K562 (cell line): ENCODE measurements at regions not wholly inside any gene's neighbourhood (a gene's known extent, or its start where the extent isn't known, plus 50 kb on each side); places are given as distances from the start of the nearest gene placed in this dataset.

Experiments
- CBX3 ChIP-seq, 2 experiments: IDR thresholded peaks; 1 replicate in 1 of 2; 2 replicates in 1 of 2; pipeline ENCODE4 v1.6.1; 2012; ENCODE audit warnings: inconsistent platforms in 2 of 2, low read length in 2 of 2, borderline replicate concordance in 1 of 2, control low read depth in 1 of 2
- CBX5 ChIP-seq: IDR thresholded peaks from 2 replicates; pipeline ENCODE4 v1.6.1; 2014; ENCODE audit warnings: low read depth, borderline replicate concordance
- CTCF ChIP-seq, 3 experiments: IDR thresholded peaks in 2 of 3; conservative IDR thresholded peaks in 1 of 3; 2 replicates each; pipeline ENCODE4 v1.5.1; 2011 to 2012; ENCODE audit warnings: low read length in 3 of 3, mild to moderate bottlenecking in 3 of 3, control low read depth in 2 of 3, improper control_type of control experiment in 1 of 3, inconsistent platforms in 1 of 3, low read depth in 1 of 3, mixed read lengths in 1 of 3, moderate library complexity in 1 of 3; ENCODE audit not compliant: insufficient read depth in 2 of 3
- MAFF ChIP-seq: IDR thresholded peaks from 2 replicates; pipeline ENCODE4 v1.6.1; 2012; ENCODE audit warnings: low read length, improper control_type of control experiment
- MAFK ChIP-seq: IDR thresholded peaks from 2 replicates; pipeline ENCODE4 v1.6.1; 2011; ENCODE audit warnings: low read length, improper control_type of control experiment
- SIN3A ChIP-seq, 2 experiments: fragments of 150-350 bp in 1 of 2; IDR thresholded peaks; 2 replicates each; pipeline ENCODE4 v1.6.1; 2011 to 2016; ENCODE audit warnings: borderline replicate concordance in 2 of 2, low read depth in 2 of 2, low read length in 2 of 2, mild to moderate bottlenecking in 2 of 2, moderate library complexity in 2 of 2; ENCODE audit not compliant: control insufficient read depth in 1 of 2
- TAF1 ChIP-seq: IDR thresholded peaks from 2 replicates; pipeline ENCODE4 v1.6.1; 2011; ENCODE audit warnings: mild to moderate bottlenecking, low read length, moderate library complexity; ENCODE audit not compliant: insufficient read depth, control insufficient read depth, severe bottlenecking; ENCODE audit errors: extremely low read depth
- TAF7 ChIP-seq: fragments of 450-650 bp; IDR thresholded peaks from 2 replicates; pipeline ENCODE4 v1.6.1; 2016; ENCODE audit warnings: missing genetic modification characterization, missing compliant biosample characterization
- TF ChIP-seq, protein P1 (sequence below): fragments of 450-650 bp; formaldehyde crosslinking; IDR thresholded peaks from 2 replicates; pipeline ENCODE4 v1.4.0; 2020; ENCODE audit warnings: mild to moderate bottlenecking, moderate library complexity

- TF ChIP-seq, protein P1, sequence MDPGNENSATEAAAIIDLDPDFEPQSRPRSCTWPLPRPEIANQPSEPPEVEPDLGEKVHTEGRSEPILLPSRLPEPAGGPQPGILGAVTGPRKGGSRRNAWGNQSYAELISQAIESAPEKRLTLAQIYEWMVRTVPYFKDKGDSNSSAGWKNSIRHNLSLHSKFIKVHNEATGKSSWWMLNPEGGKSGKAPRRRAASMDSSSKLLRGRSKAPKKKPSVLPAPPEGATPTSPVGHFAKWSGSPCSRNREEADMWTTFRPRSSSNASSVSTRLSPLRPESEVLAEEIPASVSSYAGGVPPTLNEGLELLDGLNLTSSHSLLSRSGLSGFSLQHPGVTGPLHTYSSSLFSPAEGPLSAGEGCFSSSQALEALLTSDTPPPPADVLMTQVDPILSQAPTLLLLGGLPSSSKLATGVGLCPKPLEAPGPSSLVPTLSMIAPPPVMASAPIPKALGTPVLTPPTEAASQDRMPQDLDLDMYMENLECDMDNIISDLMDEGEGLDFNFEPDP (CRISPR knock-in tag) = no peak
- TF ChIP-seq CBX3 (IDR thresholded peaks at IDR 0.05; ENCODE audit: borderline replicate concordance in 1 of 2, low read length in 2 of 2) (no peak), MAFK (no peak), MAFF (no peak), CTCF (IDR thresholded peaks at IDR 0.05 in 2 of 3, conservative IDR thresholded peaks at IDR 0.05 in 1 of 3; ENCODE audit: insufficient read depth in 2 of 3, low read depth in 1 of 3, low read length in 3 of 3) (no peak), TAF1 (no peak), TAF7 (tag) (no peak), SIN3A (IDR thresholded peaks at IDR 0.05; ENCODE audit: borderline replicate concordance in 2 of 2, control insufficient read depth in 1 of 2, low read depth in 2 of 2, low read length in 2 of 2) (no peak), CBX5 (no peak)
Measured at GRCh38 chr2:77839102-77839501, 316.9 kb upstream of the LRRTM4 start.
